ENCODE measurements at regions not wholly inside any gene's neighbourhood (a gene's known extent, or its start where the extent isn't known, plus 50 kb on each side); places are given as distances from the start of the nearest gene placed in this dataset.
"Not testable (repeated sequence)": the region's sequence is repeated elsewhere in the genome, so short reads cannot be mapped to it uniquely, and the experiment has no call there.

- no peak for TF ChIP-seq ZFX (IDR thresholded peaks at IDR 0.05)
- TF ChIP-seq, protein P1, sequence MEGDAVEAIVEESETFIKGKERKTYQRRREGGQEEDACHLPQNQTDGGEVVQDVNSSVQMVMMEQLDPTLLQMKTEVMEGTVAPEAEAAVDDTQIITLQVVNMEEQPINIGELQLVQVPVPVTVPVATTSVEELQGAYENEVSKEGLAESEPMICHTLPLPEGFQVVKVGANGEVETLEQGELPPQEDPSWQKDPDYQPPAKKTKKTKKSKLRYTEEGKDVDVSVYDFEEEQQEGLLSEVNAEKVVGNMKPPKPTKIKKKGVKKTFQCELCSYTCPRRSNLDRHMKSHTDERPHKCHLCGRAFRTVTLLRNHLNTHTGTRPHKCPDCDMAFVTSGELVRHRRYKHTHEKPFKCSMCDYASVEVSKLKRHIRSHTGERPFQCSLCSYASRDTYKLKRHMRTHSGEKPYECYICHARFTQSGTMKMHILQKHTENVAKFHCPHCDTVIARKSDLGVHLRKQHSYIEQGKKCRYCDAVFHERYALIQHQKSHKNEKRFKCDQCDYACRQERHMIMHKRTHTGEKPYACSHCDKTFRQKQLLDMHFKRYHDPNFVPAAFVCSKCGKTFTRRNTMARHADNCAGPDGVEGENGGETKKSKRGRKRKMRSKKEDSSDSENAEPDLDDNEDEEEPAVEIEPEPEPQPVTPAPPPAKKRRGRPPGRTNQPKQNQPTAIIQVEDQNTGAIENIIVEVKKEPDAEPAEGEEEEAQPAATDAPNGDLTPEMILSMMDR (conservative IDR thresholded peaks at IDR 0.05) = no peak
- no peak overlapping the region for H3K27ac ChIP-seq
Measured at GRCh38 chr10:43923328-43923727, 274.6 kb upstream of the ZNF32 start.

DNA sequence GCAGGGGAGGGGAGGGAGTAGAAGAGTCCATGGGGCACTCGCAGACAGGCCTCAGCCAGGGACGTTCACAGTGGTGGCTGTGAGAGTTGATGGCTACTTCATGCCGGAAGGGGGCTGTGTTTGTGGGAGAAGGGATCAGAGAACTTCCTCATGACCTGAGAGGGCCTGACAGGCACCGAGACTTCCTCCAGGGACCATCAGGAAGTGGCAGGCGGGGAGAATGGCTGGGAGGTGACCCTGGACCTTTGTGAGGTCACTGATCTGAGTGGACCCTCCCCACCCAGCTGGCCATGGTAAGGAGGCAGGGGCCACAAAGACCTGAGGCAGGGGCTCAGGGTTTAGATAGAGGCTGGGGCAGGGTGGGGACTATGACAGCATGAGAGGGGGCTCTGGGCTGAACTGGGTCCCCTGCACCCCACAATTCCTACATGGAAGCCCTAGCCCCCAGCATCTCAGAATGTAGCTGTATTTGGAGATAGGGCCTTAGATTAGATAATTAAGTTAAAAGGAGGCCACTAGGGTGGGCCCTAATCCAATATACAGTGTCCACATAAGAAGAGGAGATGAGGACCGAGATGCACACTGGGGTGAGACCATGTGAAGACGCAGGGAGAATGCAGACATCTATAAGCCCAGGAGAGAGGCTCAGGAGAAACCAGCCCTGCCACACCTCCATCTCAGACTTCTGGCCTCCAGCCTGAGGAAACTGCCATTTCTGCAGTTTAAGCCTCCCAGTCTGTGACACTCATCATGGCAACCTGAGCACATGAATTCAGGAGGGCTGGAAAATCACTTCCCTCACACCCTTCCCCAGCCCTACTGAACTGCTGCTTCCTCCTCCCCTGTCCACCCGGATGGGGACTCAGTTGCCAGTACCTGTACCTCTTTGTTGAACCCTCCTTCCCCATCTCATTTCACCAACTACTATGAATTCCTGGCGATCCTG, 273.9 kb upstream of the ZNF32 start:
- TF ChIP-seq ZFX (IDR thresholded peaks at IDR 0.05) = no peak
- TF ChIP-seq, protein P1 (conservative IDR thresholded peaks at IDR 0.05) = no peak
- no peak overlapping the region for H3K27ac ChIP-seq

DNA sequence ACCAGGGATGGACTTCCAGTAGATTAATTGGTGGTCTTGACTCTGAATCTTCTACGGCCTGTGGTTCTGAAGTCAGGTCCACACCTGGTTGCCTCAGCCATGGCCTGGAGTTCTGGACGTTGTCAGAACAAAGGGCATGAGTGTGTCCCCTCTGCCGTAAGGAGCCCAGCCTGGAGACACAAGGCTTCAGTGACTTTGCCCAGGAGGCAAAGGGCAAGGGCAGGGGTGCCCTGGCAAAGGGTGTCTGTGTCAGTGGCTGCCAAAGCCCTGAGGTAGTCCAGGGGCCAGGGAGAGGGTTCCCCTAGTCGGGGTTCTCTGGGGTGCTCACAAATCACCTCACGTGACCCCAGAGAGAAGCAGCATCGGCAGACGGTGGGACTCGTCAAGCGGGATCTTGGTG, 273.2 kb upstream of the ZNF32 start:
- H3K27ac ChIP-seq = no peak overlapping the region

DNA sequence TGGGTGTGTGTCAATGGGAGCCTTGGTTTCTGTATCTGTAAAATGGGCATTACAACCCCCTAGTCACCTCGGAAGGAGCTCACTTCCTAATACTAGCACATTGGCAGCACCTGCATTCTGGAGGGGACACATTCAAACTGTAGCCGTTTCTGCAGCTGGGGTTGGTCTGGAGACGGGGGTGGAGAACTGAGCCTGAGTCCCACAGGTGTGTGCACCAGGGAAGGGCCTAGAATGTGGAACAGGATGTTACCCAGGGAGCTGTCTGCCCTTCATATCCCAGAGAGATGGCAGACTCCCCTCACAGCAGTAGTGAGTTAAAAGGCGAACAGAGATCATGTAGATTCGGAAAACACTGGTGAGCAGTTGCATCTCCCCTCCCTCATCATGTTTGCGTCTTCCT, 272.8 kb upstream of the ZNF32 start:
- TF ChIP-seq, protein P1 (conservative IDR thresholded peaks at IDR 0.05) = no peak
- TF ChIP-seq ZFX (IDR thresholded peaks at IDR 0.05) = no peak
- no peak overlapping the region for H3K27ac ChIP-seq

More for the DNA sequence above, 273.2 kb upstream of the ZNF32 start:
- no peak for TF ChIP-seq ZFX (IDR thresholded peaks at IDR 0.05)
- TF ChIP-seq, protein P1 (conservative IDR thresholded peaks at IDR 0.05) = no peak

DNA sequence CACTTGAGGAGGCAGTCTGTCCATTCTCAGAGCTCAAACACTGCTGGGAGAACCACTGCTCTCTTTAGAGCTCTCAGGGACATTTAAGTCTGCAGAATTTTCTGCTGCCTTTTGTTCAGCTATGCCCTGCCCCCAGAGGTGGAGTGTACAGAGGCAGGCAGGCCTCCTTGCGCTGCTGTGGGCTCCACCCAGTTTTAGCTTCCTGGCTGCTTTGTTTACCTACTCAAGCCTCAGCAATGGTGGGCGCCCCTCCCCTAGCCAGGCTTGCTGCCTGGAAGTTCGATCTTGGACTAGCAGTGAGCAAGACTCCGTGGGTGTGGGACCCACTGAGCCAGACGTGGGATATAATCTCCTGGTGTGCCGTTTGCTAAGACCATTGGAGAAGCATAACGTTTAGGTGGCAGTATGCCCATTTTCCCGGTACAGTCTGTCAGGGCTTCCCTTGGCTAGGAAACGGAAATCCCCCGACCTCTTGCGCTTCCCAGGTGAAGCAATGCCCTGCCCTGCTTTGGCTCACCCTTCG, 271.6 kb upstream of the ZNF32 start:
- H3K27ac ChIP-seq = not testable (repeated sequence)

GRCh38 chr10:43913676-43914235, 265.1 kb upstream of the ZNF32 start:
- H3K27ac ChIP-seq = no peak overlapping the region
- no peak for TF ChIP-seq ZFX (IDR thresholded peaks at IDR 0.05)
- TF ChIP-seq, protein P1 (conservative IDR thresholded peaks at IDR 0.05) = no peak

DNA sequence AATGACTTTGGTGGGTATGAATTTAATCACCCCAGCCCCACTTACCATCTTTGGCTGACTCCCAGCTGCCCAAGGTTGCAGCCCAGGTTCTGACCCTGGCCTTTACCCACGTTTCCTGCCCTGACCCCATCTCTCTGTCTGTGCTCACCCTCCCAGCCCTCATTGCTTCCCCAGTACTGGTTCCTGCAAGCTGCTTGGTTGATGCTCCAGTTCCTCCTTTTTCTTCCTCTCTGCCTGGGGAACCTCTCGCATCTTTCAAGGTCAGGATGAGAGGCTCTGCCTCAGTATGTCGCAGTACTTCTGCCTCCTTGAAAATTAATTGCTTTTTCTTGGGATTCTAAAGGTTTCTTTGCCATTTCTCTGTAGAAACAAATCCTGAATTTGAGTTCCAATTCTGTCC, 263.8 kb upstream of the ZNF32 start:
- TF ChIP-seq, protein P1 (conservative IDR thresholded peaks at IDR 0.05) = no peak
- TF ChIP-seq ZFX (IDR thresholded peaks at IDR 0.05) = no peak
- H3K27ac ChIP-seq = no peak overlapping the region
